OCI-LY1 (cell line): ENCODE measurements at regions not wholly inside any gene's neighbourhood (a gene's known extent, or its start where the extent isn't known, plus 50 kb on each side); places are given as distances from the start of the nearest gene placed in this dataset.

Experiments used
- H2AFZ ChIP-seq: fragments of 200-600 bp; sonication (generic), shearing (Covaris generic); 2 replicates; pipeline ENCODE4 v1.6.0; 2014; ENCODE audit warnings: antibody characterized with exemption, mild to moderate bottlenecking, low read length
- H3F3A ChIP-seq: fragments of 200-600 bp; sonication (generic), shearing (Covaris generic); 2 replicates; pipeline ENCODE4 v1.6.0; 2014; ENCODE audit warnings: mild to moderate bottlenecking, antibody characterized with exemption, low read length, moderate library complexity; ENCODE audit not compliant: insufficient read depth
- H3K27ac ChIP-seq: fragments of 200-600 bp; sonication (generic); 2 replicates; pipeline ENCODE4 v1.5.1; 2014; ENCODE audit warnings: low read length, mixed run types, mild to moderate bottlenecking, low read depth; ENCODE audit not compliant: poor library complexity, severe bottlenecking
- H3K27me3 ChIP-seq: fragments of 200-600 bp; sonication (generic); 2 replicates; pipeline ENCODE4 v1.6.0; 2014; ENCODE audit warnings: antibody characterized with exemption, mild to moderate bottlenecking, low read length, moderate library complexity; ENCODE audit not compliant: insufficient read depth
- H3K36me3 ChIP-seq: fragments of 200-600 bp; sonication (generic); 2 replicates; pipeline ENCODE4 v1.6.1; 2014; ENCODE audit warnings: mild to moderate bottlenecking, antibody characterized with exemption, low read length, moderate library complexity, mixed read lengths; ENCODE audit not compliant: insufficient read depth
- H3K4me1 ChIP-seq: fragments of 200-600 bp; sonication (generic); 2 replicates; pipeline ENCODE4 v1.5.1; 2014; ENCODE audit warnings: mild to moderate bottlenecking, low read length, moderate library complexity; ENCODE audit not compliant: insufficient read depth, severe bottlenecking
- H3K4me2 ChIP-seq: fragments of 200-600 bp; sonication (generic), shearing (Covaris generic); 2 replicates; pipeline ENCODE4 v1.6.1; 2014; ENCODE audit warnings: low read length
- H3K4me3 ChIP-seq: fragments of 200-600 bp; sonication (generic); 2 replicates; pipeline ENCODE4 v1.5.1; 2014; ENCODE audit warnings: low read length, low read depth, mild to moderate bottlenecking, mixed read lengths; ENCODE audit not compliant: poor library complexity, severe bottlenecking
- H3K79me2 ChIP-seq: fragments of 200-600 bp; shearing (Covaris generic); 2 replicates; pipeline ENCODE4 v1.6.1; 2016; ENCODE audit warnings: mixed run types, low read length, mixed read lengths; ENCODE audit not compliant: insufficient read depth
- H3K9ac ChIP-seq: fragments of 200-600 bp; sonication (generic), shearing (Covaris generic); 2 replicates; pipeline ENCODE4 v1.6.1; 2014; ENCODE audit warnings: mild to moderate bottlenecking, low read length, mixed read lengths
- H3K9me2 ChIP-seq: fragments of 200-600 bp; sonication (generic), shearing (Covaris generic); 2 replicates; pipeline ENCODE4 v1.6.1; 2014; ENCODE audit warnings: low read depth, mild to moderate bottlenecking, low read length, mixed read lengths
- H3K9me3 ChIP-seq: fragments of 200-600 bp; shearing (Covaris generic); 2 replicates; pipeline ENCODE4 v1.6.1; 2014; ENCODE audit warnings: low read length, mixed read lengths
- H4K20me1 ChIP-seq: fragments of 200-600 bp; sonication (generic), shearing (Covaris generic); 2 replicates; pipeline ENCODE4 v1.6.0; 2016; ENCODE audit warnings: mild to moderate bottlenecking, low read length; ENCODE audit not compliant: insufficient read depth
- EZH2 ChIP-seq: fragments of 200-600 bp; sonication (generic), shearing (Covaris generic); IDR thresholded peaks from 2 replicates; pipeline ENCODE4 v1.8.0; 2017; ENCODE audit warnings: borderline replicate concordance, mixed run types, mild to moderate bottlenecking, antibody characterized with exemption, low read length, moderate library complexity, mixed read lengths
- TF ChIP-seq, protein P1 (sequence below): fragments of 200-600 bp; sonication (generic), shearing (Covaris generic); IDR thresholded peaks from 2 replicates; pipeline ENCODE4 v1.5.1; 2017; ENCODE audit warnings: mild to moderate bottlenecking, antibody characterized with exemption, low read length, moderate library complexity, mixed read lengths

- no peak overlapping the region for H3K27ac ChIP-seq
- no peaks in the 10 kb centered on the region for H3K79me2 ChIP-seq
- no peak overlapping the region for H2AFZ ChIP-seq
- no peak overlapping the region for H3K4me2 ChIP-seq
- peaks cover 8% of the 10 kb centered on the region; the same call in 1 of the 2 replicates for H3K9me3 ChIP-seq
- no peaks in the 10 kb centered on the region for H3K9me2 ChIP-seq
- no peaks in the 10 kb centered on the region for H4K20me1 ChIP-seq
- H3K9ac ChIP-seq: no peak overlapping the region
- H3K4me1 ChIP-seq: no peaks in the 10 kb centered on the region
- no peak overlapping the region for H3K4me3 ChIP-seq
- no peaks in the 10 kb centered on the region for H3F3A ChIP-seq
- no peaks in the 10 kb centered on the region for H3K27me3 ChIP-seq
- H3K36me3 ChIP-seq: no peaks in the 10 kb centered on the region
- TF ChIP-seq, protein P1, sequence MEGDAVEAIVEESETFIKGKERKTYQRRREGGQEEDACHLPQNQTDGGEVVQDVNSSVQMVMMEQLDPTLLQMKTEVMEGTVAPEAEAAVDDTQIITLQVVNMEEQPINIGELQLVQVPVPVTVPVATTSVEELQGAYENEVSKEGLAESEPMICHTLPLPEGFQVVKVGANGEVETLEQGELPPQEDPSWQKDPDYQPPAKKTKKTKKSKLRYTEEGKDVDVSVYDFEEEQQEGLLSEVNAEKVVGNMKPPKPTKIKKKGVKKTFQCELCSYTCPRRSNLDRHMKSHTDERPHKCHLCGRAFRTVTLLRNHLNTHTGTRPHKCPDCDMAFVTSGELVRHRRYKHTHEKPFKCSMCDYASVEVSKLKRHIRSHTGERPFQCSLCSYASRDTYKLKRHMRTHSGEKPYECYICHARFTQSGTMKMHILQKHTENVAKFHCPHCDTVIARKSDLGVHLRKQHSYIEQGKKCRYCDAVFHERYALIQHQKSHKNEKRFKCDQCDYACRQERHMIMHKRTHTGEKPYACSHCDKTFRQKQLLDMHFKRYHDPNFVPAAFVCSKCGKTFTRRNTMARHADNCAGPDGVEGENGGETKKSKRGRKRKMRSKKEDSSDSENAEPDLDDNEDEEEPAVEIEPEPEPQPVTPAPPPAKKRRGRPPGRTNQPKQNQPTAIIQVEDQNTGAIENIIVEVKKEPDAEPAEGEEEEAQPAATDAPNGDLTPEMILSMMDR: no peak
- TF ChIP-seq EZH2: no peak
Measured at GRCh38 chr12:90292183-90292582, 583.5 kb upstream of the ATP2B1 start.

DNA sequence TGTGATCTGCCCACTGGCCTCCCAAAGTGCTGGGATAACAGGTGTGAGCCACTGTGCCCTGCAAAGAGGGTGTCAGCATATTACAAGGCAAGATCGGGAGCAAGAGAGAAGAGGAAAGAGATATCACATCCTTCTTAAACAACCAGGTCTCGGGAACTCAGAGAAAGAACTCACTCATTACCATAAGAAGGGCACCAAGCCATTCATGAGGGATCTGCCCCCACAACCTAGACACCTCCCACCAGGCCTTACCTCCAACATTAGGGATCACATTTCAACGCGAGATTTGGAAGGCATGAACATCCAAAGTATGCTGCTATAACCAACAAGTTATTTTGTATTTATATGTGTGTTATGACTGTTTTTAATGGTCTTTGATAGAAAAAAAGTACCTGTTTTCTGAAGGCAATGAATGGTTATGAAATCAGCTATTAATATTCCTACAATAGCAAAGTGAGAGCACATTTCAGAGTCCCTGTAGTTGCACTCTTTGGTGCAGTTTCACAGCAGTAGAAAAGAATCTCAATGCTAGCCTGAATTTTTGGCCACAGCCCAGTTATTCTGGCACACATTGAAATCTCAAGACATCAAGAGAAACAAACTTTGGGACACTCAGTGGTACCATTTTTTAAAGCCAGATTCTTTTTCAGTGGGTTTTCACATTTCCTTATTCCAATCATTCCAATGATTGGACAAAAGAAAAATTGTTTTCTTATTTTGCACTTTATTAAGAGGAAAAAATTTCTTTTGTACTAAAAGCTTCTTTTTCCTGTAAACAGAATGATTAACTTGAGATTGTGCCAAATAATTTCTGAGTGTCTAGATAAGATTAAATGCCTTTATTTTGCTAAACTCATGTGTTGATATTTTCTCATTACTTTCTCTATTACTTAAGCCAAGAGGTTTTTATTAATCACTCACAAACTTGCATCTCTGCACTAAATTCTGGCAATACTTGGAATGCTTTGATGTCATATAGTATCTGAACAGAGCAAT lies 582.6 kb upstream of the ATP2B1 start:
- Histone ChIP-seq H3K9me2 (no peaks in the 10 kb centered on the region), H3K9ac (no peak overlapping the region), H3K4me3 (no peak overlapping the region), H3F3A (no peaks in the 10 kb centered on the region), H3K27ac (no peak overlapping the region), H3K79me2 (no peaks in the 10 kb centered on the region), H3K4me1 (no peaks in the 10 kb centered on the region), H4K20me1 (no peaks in the 10 kb centered on the region), H2AFZ (no peak overlapping the region), H3K27me3 (no peaks in the 10 kb centered on the region), H3K36me3 (no peaks in the 10 kb centered on the region), H3K9me3 (peaks cover 8% of the 10 kb centered on the region; the same call in 1 of the 2 replicates), H3K4me2 (no peak overlapping the region)
- TF ChIP-seq, protein P1: no peak
- no peak for TF ChIP-seq EZH2

- H3K36me3 ChIP-seq: no peaks in the 10 kb centered on the region
- TF ChIP-seq, protein P1: no peak
- no peak for TF ChIP-seq EZH2
- H2AFZ ChIP-seq: no peak overlapping the region
- no peak overlapping the region for H3K27ac ChIP-seq
- no peak overlapping the region for H3K4me2 ChIP-seq
- H3K4me3 ChIP-seq: no peak overlapping the region
- no peaks in the 10 kb centered on the region for H3K4me1 ChIP-seq
- no peaks in the 10 kb centered on the region for H3F3A ChIP-seq
- H3K79me2 ChIP-seq: no peaks in the 10 kb centered on the region
- no peak overlapping the region for H3K9ac ChIP-seq
- H3K9me3 ChIP-seq: peaks cover 8% of the 10 kb centered on the region; the same call in 1 of the 2 replicates
- no peaks in the 10 kb centered on the region for H4K20me1 ChIP-seq
- no peaks in the 10 kb centered on the region for H3K9me2 ChIP-seq
- no peaks in the 10 kb centered on the region for H3K27me3 ChIP-seq
Measured at GRCh38 chr12:90287585-90287984, 578.9 kb upstream of the ATP2B1 start.
